ENCODE measurements at regions not wholly inside any gene's neighbourhood (a gene's known extent, or its start where the extent isn't known, plus 50 kb on each side); places are given as distances from the start of the nearest gene placed in this dataset.

- DNase-seq = no peak
Measured at GRCh38 chr1:22221233-22221780, 78.4 kb upstream of the WNT4 start.

- DNase-seq = no peak
Measured at GRCh38 chr1:22222723-22223122, 79.8 kb upstream of the WNT4 start.

GRCh38 chr1:22223176-22223575 is 80.3 kb upstream of the WNT4 start:
- no peak for DNase-seq

GRCh38 chr1:22224091-22224490 is 81.2 kb upstream of the WNT4 start:
- DNase-seq = no peak

- DNase-seq = no peak
Measured at GRCh38 chr1:22224631-22225030, 81.7 kb upstream of the WNT4 start.

GRCh38 chr1:22225858-22226589 is 83.1 kb upstream of the WNT4 start:
- DNase-seq = no peak

- DNase-seq = no peak
Measured at GRCh38 chr1:22228074-22228473, 85.2 kb upstream of the WNT4 start.

GRCh38 chr1:22228505-22228911 is 85.6 kb upstream of the WNT4 start:
- DNase-seq = peak; percentile 52

- no peak for DNase-seq
Measured at GRCh38 chr1:22229379-22229778, 86.5 kb upstream of the WNT4 start.

GRCh38 chr1:22231068-22231593 is 88.2 kb upstream of the WNT4 start:
- no peak for DNase-seq

GRCh38 chr1:22231995-22232690 is 89.2 kb upstream of the WNT4 start:
- DNase-seq = no peak

GRCh38 chr1:22233222-22233621 is 90.3 kb upstream of the WNT4 start:
- no peak for DNase-seq

GRCh38 chr1:22234476-22235030 is 91.7 kb upstream of the WNT4 start:
- DNase-seq = no peak

- no peak for DNase-seq
Measured at GRCh38 chr1:22236166-22236565, 93.3 kb upstream of the WNT4 start.

GRCh38 chr1:22236900-22237299 is 94.0 kb upstream of the WNT4 start:
- no peak for DNase-seq

- no peak for DNase-seq
Measured at GRCh38 chr1:22237433-22238093, 94.7 kb upstream of the WNT4 start.

GRCh38 chr1:22238356-22239224 is 95.7 kb upstream of the WNT4 start:
- DNase-seq = no peak

- DNase-seq = no peak
Measured at GRCh38 chr1:22239378-22239777, 96.5 kb upstream of the WNT4 start.

GRCh38 chr1:22241250-22241649 is 98.4 kb upstream of the WNT4 start:
- DNase-seq = no peak

GRCh38 chr1:22241811-22242210 is 98.9 kb upstream of the WNT4 start:
- DNase-seq = no peak

GRCh38 chr1:22245100-22245650 is 102.3 kb upstream of the WNT4 start:
- DNase-seq = no peak

Data from tongue (tissue), 1 donor.